Cardiac muscle cell (in vitro differentiated cells and primary cell): ENCODE measurements at regions not wholly inside any gene's neighbourhood (a gene's known extent, or its start where the extent isn't known, plus 50 kb on each side); places are given as distances from the start of the nearest gene placed in this dataset.

Experiments used
- DNase-seq, 2 donors: peaks; one replicate each; pipeline versions ENCODE4 v3.0.0 to v3.0.0-alpha.2; 2010 to 2017; ENCODE audit warnings: low read depth in 1 of 2, low spot score in 1 of 2
- H3K27ac ChIP-seq: fragments of 200-600 bp; sonication (generic); 2 replicates; pipeline ENCODE4 v1.5.1; 2016
- H3K27me3 ChIP-seq: fragments of 200-600 bp; sonication (generic); 2 replicates; pipeline ENCODE4 v1.6.0; 2016; ENCODE audit warnings: control low read depth
- H3K36me3 ChIP-seq: fragments of 200-600 bp; sonication (generic); 2 replicates; pipeline ENCODE4 v1.5.1; 2016; ENCODE audit warnings: control low read depth
- H3K4me1 ChIP-seq: fragments of 200-600 bp; sonication (generic); 2 replicates; pipeline ENCODE4 v1.8.1; 2017; ENCODE audit warnings: low read depth, mild to moderate bottlenecking, mixed run types
- H3K4me3 ChIP-seq: fragments of 200-600 bp; sonication (generic); 2 replicates; pipeline ENCODE4 v1.5.1; 2016; ENCODE audit warnings: mild to moderate bottlenecking
- H3K9me3 ChIP-seq: fragments of 200-600 bp; sonication (generic); 2 replicates; pipeline ENCODE4 v1.5.1; 2017; ENCODE audit warnings: low read depth, mild to moderate bottlenecking, control low read depth
- CTCF ChIP-seq: IDR thresholded peaks from 2 replicates; pipeline ENCODE4 v1.5.1; 2012; ENCODE audit warnings: low read depth, mild to moderate bottlenecking, low read length

- H3K4me1 ChIP-seq = no peaks in the 10 kb centered on the region
- no peak overlapping the region for H3K27ac ChIP-seq
- no peak overlapping the region for H3K4me3 ChIP-seq
- H3K36me3 ChIP-seq = no peaks in the 10 kb centered on the region
- H3K9me3 ChIP-seq = no peaks in the 10 kb centered on the region
- TF ChIP-seq CTCF = no peak
- DNase-seq = no peak
- peaks cover 19% of the 10 kb centered on the region for H3K27me3 ChIP-seq
Observed at GRCh38 chr7:86499986-86500385, 143.7 kb upstream of the GRM3 start.

- H3K27ac ChIP-seq = no peak overlapping the region
- H3K9me3 ChIP-seq = no peaks in the 10 kb centered on the region
- peak in 1 of 2 donors; percentile 33 for DNase-seq
- H3K36me3 ChIP-seq = no peaks in the 10 kb centered on the region
- TF ChIP-seq CTCF = no peak
- peaks cover 22% of the 10 kb centered on the region for H3K27me3 ChIP-seq
- H3K4me3 ChIP-seq = no peak overlapping the region
- peaks cover 5% of the 10 kb centered on the region for H3K4me1 ChIP-seq
Observed at GRCh38 chr7:86485827-86486226, 157.9 kb upstream of the GRM3 start.

GRCh38 chr7:86479144-86479543 lies 164.6 kb upstream of the GRM3 start:
- no peaks in the 10 kb centered on the region for H3K27me3 ChIP-seq
- H3K27ac ChIP-seq = no peak overlapping the region
- H3K4me3 ChIP-seq = no peak overlapping the region
- no peaks in the 10 kb centered on the region for H3K4me1 ChIP-seq
- no peaks in the 10 kb centered on the region for H3K36me3 ChIP-seq
- TF ChIP-seq CTCF = no peak
- no peaks in the 10 kb centered on the region for H3K9me3 ChIP-seq
- no peak for DNase-seq

GRCh38 chr7:86477343-86477935 lies 166.3 kb upstream of the GRM3 start:
- Histone ChIP-seq H3K4me3 (no peak overlapping the region), H3K27me3 (no peaks in the 10 kb centered on the region), H3K27ac (no peak overlapping the region), H3K36me3 (no peaks in the 10 kb centered on the region), H3K9me3 (no peaks in the 10 kb centered on the region), H3K4me1 (no peaks in the 10 kb centered on the region)
- no peak for DNase-seq
- no peak for TF ChIP-seq CTCF

GRCh38 chr7:86470763-86471162 lies 172.9 kb upstream of the GRM3 start:
- Histone ChIP-seq H3K9me3 (no peaks in the 10 kb centered on the region), H3K27me3 (no peaks in the 10 kb centered on the region), H3K4me3 (no peak overlapping the region), H3K27ac (no peak overlapping the region), H3K4me1 (no peaks in the 10 kb centered on the region), H3K36me3 (no peaks in the 10 kb centered on the region)
- DNase-seq = no peak
- TF ChIP-seq CTCF = no peak
